ENCODE measurements at regions not wholly inside any gene's neighbourhood (a gene's known extent, or its start where the extent isn't known, plus 50 kb on each side); places are given as distances from the start of the nearest gene placed in this dataset.

GRCh38 chr5:144680711-144681110, 510.0 kb downstream of the KCTD16 start:
- TF ChIP-seq, protein P1, sequence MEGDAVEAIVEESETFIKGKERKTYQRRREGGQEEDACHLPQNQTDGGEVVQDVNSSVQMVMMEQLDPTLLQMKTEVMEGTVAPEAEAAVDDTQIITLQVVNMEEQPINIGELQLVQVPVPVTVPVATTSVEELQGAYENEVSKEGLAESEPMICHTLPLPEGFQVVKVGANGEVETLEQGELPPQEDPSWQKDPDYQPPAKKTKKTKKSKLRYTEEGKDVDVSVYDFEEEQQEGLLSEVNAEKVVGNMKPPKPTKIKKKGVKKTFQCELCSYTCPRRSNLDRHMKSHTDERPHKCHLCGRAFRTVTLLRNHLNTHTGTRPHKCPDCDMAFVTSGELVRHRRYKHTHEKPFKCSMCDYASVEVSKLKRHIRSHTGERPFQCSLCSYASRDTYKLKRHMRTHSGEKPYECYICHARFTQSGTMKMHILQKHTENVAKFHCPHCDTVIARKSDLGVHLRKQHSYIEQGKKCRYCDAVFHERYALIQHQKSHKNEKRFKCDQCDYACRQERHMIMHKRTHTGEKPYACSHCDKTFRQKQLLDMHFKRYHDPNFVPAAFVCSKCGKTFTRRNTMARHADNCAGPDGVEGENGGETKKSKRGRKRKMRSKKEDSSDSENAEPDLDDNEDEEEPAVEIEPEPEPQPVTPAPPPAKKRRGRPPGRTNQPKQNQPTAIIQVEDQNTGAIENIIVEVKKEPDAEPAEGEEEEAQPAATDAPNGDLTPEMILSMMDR (conservative IDR thresholded peaks at IDR 0.05; ENCODE audit: low read depth in 2 of 2), result no peak
- TF ChIP-seq POLR2AphosphoS5 (IDR thresholded peaks at IDR 0.05; ENCODE audit: low read depth), result no peak
- no peak for TF ChIP-seq STAT1 (IDR thresholded peaks at IDR 0.05; ENCODE audit: unreplicated experiment)
- TF ChIP-seq EZH2 (IDR thresholded peaks at IDR 0.05; ENCODE audit: low read depth, unreplicated experiment), result no peak
- TF ChIP-seq CREB1 (CRISPR knock-in tag; IDR thresholded peaks at IDR 0.05; ENCODE audit: low read depth), result no peak
- TF ChIP-seq REST (IDR thresholded peaks at IDR 0.05; ENCODE audit: unreplicated experiment), result no peak
- TF ChIP-seq EZH2phosphoT487 (IDR thresholded peaks at IDR 0.05; ENCODE audit: unreplicated experiment), result no peak

All from GM23338 (cell line).